ENCODE measurements at regions not wholly inside any gene's neighbourhood (a gene's known extent, or its start where the extent isn't known, plus 50 kb on each side); places are given as distances from the start of the nearest gene placed in this dataset.

DNA sequence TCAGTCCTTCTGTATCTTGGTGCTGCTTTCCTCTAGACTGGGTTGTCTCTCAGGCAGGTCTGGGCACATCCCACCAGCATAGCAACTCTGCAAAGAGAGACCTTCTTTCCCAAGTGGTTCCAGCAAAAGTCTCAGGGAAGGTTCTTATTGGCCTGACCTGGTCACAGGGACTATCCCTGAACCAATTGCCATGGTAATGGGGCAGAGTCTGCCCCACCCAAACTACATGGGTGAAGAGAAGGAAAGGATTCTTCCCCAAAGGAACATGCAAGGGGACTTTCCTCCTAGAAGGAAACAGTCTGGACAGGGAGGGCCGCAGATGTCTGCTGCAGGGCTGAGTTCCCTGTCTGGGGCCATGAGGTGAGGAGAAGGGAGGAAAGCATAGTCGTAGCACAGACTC is 122.2 kb upstream of the NCOR2 start:
- Histone ChIP-seq H3K27me3 (replicated peaks in 1 of 2; ENCODE audit: control insufficient read depth in 2 of 2, insufficient read depth in 2 of 2, low read length in 1 of 2) (no peaks in the 10 kb centered on the region), H3K4me3 (no peak overlapping the region), H3K9ac (ENCODE audit: control insufficient read depth, insufficient read depth, low read length) (no peak overlapping the region), H3K36me3 (ENCODE audit: control insufficient read depth in 2 of 2, insufficient read depth in 2 of 2, low read length in 1 of 2) (no peaks in the 10 kb centered on the region), H3K79me2 (ENCODE audit: control insufficient read depth, insufficient read depth, low read length) (no peaks in the 10 kb centered on the region), H3K4me2 (ENCODE audit: control insufficient read depth, insufficient read depth) (no peak overlapping the region), H3K27ac (ENCODE audit: control insufficient read depth, insufficient read depth) (no peak overlapping the region), H2AFZ (ENCODE audit: control insufficient read depth, low read depth, low read length) (no peak overlapping the region), H3K4me1 (ENCODE audit: control insufficient read depth, insufficient read depth, low read length) (peaks cover 16% of the 10 kb centered on the region), H3K9me3 (replicated peaks; ENCODE audit: control insufficient read depth, insufficient read depth, low read length) (peaks cover 6% of the 10 kb centered on the region; the same call in 2 of the 3 replicates), H4K20me1 (ENCODE audit: control insufficient read depth, insufficient read depth) (no peaks in the 10 kb centered on the region)
- CTCF ChIA-PET: no interaction called here
- RAD21 ChIA-PET (ENCODE audit: unreplicated experiment): no interaction called here
- SMC1A ChIA-PET (ENCODE audit: uncharacterized antibody, unreplicated experiment): no interaction called here
- POLR2A ChIA-PET: interaction anchor here (1.2 kb wide), 1 partner anchor 13 kb away, joined by 3 read pairs; no protein-coding TSS in a partner anchor
- FAIRE-seq (no peak), ATAC-seq (no peak), DNase-seq (ENCODE audit: low read depth, low spot score) (no peak)
- intact Hi-C loops (cut with micrococcal nuclease; ENCODE audit: unreplicated experiment) (loop anchor here (10.0 kb wide), 1 partner anchor 235 kb away; no protein-coding TSS in a partner anchor), in situ Hi-C loops (cut with MboI) (loop anchor here (10.0 kb wide), 1 partner anchor 55 kb away; no protein-coding TSS in a partner anchor)
- TF ChIP-seq ZNF217 (IDR thresholded peaks at IDR 0.05) (no peak), ATF7 (IDR thresholded peaks at IDR 0.05; ENCODE audit: low read depth) (no peak)
- no TSS peak for BruUV-seq (replicated peaks)
- whole genome bisulfite sequencing (ENCODE audit: insufficient coverage, insufficient replicate concordance, low lambda C conversion rate, missing lambda C conversion rate): 45% methylated on average over 2 of the region's 2 CpGs

DNA sequence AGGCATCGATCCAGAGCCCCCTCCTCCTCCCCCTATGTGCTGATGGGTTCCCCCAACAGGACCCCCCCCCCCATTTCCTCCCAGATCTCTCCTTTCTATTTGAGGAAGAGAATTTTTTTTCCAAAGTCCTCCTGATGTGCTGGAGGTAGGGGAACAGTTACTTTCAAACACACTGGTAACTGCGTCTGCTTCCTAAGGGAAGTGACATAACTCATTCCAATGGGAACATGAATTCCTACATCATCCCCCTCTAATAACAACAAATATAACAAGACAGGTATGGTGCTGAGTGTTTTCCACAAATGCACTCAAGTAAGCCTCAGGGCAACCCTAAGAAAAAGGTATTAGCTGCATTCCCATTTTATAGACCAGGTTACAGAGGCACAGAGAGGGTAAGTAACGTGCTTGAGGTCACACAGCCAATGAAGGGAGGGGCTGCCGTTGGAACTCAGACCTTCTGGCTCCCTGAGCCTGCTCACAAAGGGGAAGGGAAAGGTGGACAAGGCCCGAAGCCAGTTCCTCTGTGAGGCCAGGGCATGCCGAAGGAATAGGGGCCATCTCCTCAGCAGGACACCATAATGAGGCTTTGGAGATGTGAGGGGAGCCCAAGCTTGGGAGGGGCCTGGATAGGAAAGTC is 121.1 kb upstream of the NCOR2 start:
- no peak overlapping the region for H2AFZ ChIP-seq (ENCODE audit: control insufficient read depth, low read depth, low read length)
- intact Hi-C loops (cut with micrococcal nuclease; ENCODE audit: unreplicated experiment): loop anchor here (10.0 kb wide), 1 partner anchor 234 kb away; no protein-coding TSS in a partner anchor
- FAIRE-seq (no peak), DNase-seq (ENCODE audit: low read depth, low spot score) (no peak), ATAC-seq (no peak)
- no peaks in the 10 kb centered on the region for H3K79me2 ChIP-seq (ENCODE audit: control insufficient read depth, insufficient read depth, low read length)
- no peak overlapping the region for H3K27ac ChIP-seq (ENCODE audit: control insufficient read depth, insufficient read depth)
- H3K27me3 ChIP-seq (replicated peaks in 1 of 2; ENCODE audit: control insufficient read depth in 2 of 2, insufficient read depth in 2 of 2, low read length in 1 of 2): no peaks in the 10 kb centered on the region
- WGBS (ENCODE audit: insufficient coverage, insufficient replicate concordance, low lambda C conversion rate, missing lambda C conversion rate): 28% methylated on average over 6 of the region's 6 CpGs
- no peak overlapping the region for H3K9ac ChIP-seq (ENCODE audit: control insufficient read depth, insufficient read depth, low read length)
- H3K9me3 ChIP-seq (replicated peaks; ENCODE audit: control insufficient read depth, insufficient read depth, low read length): peaks cover 6% of the 10 kb centered on the region; the same call in 2 of the 3 replicates
- no TSS peak for BruUV-seq (replicated peaks)
- POLR2A ChIA-PET: interaction anchor here (0.6 to 0.9 kb wide), 2 partner anchors 49 to 63 kb away, joined by 3 to 5 read pairs; no protein-coding TSS in a partner anchor
- no peaks in the 10 kb centered on the region for H4K20me1 ChIP-seq (ENCODE audit: control insufficient read depth, insufficient read depth)
- H3K4me3 ChIP-seq: no peak overlapping the region
- RAD21 ChIA-PET (ENCODE audit: unreplicated experiment): interaction anchor here (0.6 to 1.3 kb wide), 2 partner anchors 78 to 651 kb away, joined by 3 to 4 read pairs; no protein-coding TSS in a partner anchor
- CTCF ChIA-PET: interaction anchor here (0.7 kb wide), 1 partner anchor 58 kb away, joined by 3 read pairs; no protein-coding TSS in a partner anchor
- H3K4me2 ChIP-seq (ENCODE audit: control insufficient read depth, insufficient read depth): no peak overlapping the region
- H3K36me3 ChIP-seq (ENCODE audit: control insufficient read depth in 2 of 2, insufficient read depth in 2 of 2, low read length in 1 of 2): no peaks in the 10 kb centered on the region
- SMC1A ChIA-PET (ENCODE audit: uncharacterized antibody, unreplicated experiment): interaction anchor here (1.2 kb wide), 1 partner anchor 79 kb away, joined by 4 read pairs; no protein-coding TSS in a partner anchor
- H3K4me1 ChIP-seq (ENCODE audit: control insufficient read depth, insufficient read depth, low read length): peaks cover 15% of the 10 kb centered on the region; the same call in 1 of the 2 replicates
- in situ Hi-C loops (cut with MboI): loop anchor here (10.0 kb wide), 1 partner anchor 56 kb away; no protein-coding TSS in a partner anchor
- no peak for TF ChIP-seq FOS (IDR thresholded peaks at IDR 0.05; ENCODE audit: borderline replicate concordance, extremely low read depth, insufficient read length)
- TF ChIP-seq, protein P1, sequence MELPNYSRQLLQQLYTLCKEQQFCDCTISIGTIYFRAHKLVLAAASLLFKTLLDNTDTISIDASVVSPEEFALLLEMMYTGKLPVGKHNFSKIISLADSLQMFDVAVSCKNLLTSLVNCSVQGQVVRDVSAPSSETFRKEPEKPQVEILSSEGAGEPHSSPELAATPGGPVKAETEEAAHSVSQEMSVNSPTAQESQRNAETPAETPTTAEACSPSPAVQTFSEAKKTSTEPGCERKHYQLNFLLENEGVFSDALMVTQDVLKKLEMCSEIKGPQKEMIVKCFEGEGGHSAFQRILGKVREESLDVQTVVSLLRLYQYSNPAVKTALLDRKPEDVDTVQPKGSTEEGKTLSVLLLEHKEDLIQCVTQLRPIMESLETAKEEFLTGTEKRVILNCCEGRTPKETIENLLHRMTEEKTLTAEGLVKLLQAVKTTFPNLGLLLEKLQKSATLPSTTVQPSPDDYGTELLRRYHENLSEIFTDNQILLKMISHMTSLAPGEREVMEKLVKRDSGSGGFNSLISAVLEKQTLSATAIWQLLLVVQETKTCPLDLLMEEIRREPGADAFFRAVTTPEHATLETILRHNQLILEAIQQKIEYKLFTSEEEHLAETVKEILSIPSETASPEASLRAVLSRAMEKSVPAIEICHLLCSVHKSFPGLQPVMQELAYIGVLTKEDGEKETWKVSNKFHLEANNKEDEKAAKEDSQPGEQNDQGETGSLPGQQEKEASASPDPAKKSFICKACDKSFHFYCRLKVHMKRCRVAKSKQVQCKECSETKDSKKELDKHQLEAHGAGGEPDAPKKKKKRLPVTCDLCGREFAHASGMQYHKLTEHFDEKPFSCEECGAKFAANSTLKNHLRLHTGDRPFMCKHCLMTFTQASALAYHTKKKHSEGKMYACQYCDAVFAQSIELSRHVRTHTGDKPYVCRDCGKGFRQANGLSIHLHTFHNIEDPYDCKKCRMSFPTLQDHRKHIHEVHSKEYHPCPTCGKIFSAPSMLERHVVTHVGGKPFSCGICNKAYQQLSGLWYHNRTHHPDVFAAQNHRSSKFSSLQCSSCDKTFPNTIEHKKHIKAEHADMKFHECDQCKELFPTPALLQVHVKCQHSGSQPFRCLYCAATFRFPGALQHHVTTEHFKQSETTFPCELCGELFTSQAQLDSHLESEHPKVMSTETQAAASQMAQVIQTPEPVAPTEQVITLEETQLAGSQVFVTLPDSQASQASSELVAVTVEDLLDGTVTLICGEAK (IDR thresholded peaks at IDR 0.05; ENCODE audit: borderline replicate concordance): no peak
- no peak for TF ChIP-seq HDAC2 (IDR thresholded peaks at IDR 0.05)
- TF ChIP-seq PAX5 (IDR thresholded peaks at IDR 0.05; ENCODE audit: borderline replicate concordance, low read depth, low read length): no peak
- TF ChIP-seq, protein P2, sequence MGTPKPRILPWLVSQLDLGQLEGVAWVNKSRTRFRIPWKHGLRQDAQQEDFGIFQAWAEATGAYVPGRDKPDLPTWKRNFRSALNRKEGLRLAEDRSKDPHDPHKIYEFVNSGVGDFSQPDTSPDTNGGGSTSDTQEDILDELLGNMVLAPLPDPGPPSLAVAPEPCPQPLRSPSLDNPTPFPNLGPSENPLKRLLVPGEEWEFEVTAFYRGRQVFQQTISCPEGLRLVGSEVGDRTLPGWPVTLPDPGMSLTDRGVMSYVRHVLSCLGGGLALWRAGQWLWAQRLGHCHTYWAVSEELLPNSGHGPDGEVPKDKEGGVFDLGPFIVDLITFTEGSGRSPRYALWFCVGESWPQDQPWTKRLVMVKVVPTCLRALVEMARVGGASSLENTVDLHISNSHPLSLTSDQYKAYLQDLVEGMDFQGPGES (IDR thresholded peaks at IDR 0.05): no peak
- TF ChIP-seq SMC3 (IDR thresholded peaks at IDR 0.05; ENCODE audit: borderline replicate concordance, low read length): no peak
- TF ChIP-seq CBX3 (IDR thresholded peaks at IDR 0.05; ENCODE audit: borderline replicate concordance, low read depth): no peak
